NCI-H2196 (cell line): ENCODE measurements at regions not wholly inside any gene's neighbourhood (a gene's known extent, or its start where the extent isn't known, plus 50 kb on each side); places are given as distances from the start of the nearest gene placed in this dataset.
"Not testable (repeated sequence)": the region's sequence is repeated elsewhere in the genome, so short reads cannot be mapped to it uniquely, and the experiment has no call there.

Source experiments
- DNase-seq: peaks from one replicate; lab custom pipeline; 2025; ENCODE audit not compliant: unreplicated experiment; lab: John Stamatoyannopoulos, UW

- peak; percentile 2 for DNase-seq
Observed at GRCh38 chr15:87753539-87753938, 503.0 kb downstream of the NTRK3 start.

GRCh38 chr15:87752250-87752951 lies 504.1 kb downstream of the NTRK3 start:
- DNase-seq, result peak; percentile 2

GRCh38 chr15:87748483-87748882 lies 508.1 kb downstream of the NTRK3 start:
- DNase-seq, result no peak

- peak; percentile 18 for DNase-seq
Observed at GRCh38 chr15:87747087-87747486, 509.5 kb downstream of the NTRK3 start.

GRCh38 chr15:87746333-87746732 lies 510.2 kb downstream of the NTRK3 start:
- peak; percentile 18 for DNase-seq

- DNase-seq, result no peak
Observed at GRCh38 chr15:87744815-87745214, 511.7 kb downstream of the NTRK3 start.

GRCh38 chr15:87743562-87743961 lies 513.0 kb downstream of the NTRK3 start:
- DNase-seq, result no peak

DNA sequence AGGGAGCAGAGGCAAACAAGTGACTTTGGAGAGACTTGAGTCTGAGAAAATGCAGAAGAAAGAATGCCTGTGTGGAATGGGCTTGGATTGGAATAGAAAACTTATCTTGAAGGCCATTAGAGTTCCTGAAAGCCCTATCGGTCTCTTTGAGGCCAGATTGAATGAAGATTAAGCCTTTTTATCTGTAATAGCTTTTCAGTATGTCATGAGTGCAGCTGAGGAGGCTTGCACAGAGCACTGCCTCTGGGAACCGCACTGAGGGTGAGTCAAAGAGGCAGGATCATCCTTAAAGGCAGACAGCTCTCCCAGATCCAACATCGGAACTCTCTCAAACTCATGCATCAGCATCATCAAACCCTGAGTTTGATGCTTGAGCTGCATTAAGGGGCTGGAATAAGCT lies 515.2 kb downstream of the NTRK3 start:
- no peak for DNase-seq

DNA sequence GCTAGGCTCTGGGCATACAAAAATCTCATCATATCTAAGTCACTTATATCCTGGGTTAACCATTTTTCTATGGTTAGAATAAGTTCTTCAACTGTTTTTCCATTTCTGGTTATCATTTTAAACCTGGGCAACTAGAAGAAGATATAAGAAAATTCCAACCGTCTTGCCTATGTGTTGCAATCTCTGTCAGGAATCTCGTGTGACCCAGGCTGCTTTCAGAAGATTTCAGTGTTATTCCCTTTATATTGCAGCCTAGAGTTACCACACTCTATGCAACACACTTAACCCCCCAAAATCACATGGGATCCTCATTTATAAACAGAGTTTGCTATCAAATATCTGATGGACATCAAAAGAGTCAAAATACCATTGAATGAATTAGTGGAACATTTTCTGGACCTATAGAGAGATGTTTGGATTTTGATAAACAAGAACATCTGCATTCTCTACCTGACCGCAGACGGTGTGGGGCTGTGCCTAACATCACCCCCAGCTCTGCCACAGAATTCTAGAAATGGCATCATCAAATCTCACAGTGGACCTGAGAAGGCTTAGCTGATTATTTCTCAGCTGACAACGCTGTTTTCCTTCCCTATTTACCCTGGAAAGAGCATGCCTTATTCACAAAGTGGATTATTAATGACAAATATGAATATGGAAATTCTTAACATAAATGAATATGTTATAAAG lies 515.7 kb downstream of the NTRK3 start:
- no peak for DNase-seq

- DNase-seq, result no peak
Observed at GRCh38 chr15:87739866-87740265, 516.7 kb downstream of the NTRK3 start.

- no peak for DNase-seq
Observed at GRCh38 chr15:87739081-87739480, 517.5 kb downstream of the NTRK3 start.

DNA sequence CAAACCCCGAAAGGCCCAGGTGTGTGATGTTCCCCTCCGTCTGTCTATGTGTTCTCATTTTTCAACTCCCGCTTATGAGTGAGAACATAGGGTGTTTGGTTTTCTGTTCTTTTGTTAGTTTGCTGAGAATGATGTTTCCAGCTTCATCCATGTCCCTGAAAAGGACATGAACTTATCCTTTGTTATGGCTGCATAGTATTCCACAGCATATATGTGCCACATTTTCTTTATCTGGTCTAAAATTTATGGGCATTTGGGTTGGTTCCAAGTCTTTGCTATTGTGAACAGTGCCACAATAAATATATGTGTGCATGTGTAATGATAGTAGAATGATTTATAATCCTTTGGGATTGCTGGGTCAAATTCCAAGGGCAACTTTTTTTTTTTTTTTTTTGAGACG lies 519.1 kb downstream of the NTRK3 start:
- not testable (repeated sequence) for DNase-seq

GRCh38 chr15:87736891-87737389 lies 519.6 kb downstream of the NTRK3 start:
- no peak for DNase-seq

DNA sequence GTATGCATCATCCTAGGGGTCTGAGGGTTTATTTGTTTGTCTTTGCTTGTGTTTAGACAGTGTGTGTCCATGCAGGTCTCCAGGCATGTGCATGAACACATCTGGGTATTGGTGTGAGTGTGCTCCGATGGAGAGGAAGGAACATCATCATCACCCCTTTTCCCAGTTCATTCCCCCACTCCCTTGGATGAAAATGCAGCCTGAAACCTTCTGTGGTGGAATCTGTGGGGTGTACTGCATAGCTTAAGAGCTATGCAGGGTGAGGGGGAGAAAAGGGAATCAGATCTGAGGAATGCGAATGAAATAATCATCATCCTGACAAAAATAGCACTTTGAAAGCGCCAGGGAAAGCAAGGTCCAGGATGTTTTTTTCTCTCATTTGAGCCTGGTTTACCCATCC lies 520.1 kb downstream of the NTRK3 start:
- no peak for DNase-seq

DNA sequence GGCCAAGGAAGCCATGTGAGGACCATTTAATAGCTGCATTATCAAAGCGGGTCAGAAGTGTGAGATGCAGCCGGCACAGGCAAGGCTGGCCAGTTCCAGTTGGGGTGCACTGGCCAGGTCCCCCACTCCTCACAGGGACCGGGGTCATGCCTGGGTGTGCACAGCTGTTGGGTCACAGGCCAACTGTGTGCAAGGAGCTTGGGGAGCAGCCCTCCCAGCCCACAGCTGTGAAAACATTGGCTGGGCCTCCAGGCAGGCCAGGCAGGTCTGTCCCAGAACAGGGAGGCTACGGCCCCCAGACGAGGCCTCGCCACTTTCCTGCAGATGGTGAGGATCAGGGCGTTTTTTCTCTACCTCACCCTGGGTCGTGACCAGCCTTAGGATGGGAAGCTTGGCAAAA lies 521.0 kb downstream of the NTRK3 start:
- DNase-seq, result no peak

DNA sequence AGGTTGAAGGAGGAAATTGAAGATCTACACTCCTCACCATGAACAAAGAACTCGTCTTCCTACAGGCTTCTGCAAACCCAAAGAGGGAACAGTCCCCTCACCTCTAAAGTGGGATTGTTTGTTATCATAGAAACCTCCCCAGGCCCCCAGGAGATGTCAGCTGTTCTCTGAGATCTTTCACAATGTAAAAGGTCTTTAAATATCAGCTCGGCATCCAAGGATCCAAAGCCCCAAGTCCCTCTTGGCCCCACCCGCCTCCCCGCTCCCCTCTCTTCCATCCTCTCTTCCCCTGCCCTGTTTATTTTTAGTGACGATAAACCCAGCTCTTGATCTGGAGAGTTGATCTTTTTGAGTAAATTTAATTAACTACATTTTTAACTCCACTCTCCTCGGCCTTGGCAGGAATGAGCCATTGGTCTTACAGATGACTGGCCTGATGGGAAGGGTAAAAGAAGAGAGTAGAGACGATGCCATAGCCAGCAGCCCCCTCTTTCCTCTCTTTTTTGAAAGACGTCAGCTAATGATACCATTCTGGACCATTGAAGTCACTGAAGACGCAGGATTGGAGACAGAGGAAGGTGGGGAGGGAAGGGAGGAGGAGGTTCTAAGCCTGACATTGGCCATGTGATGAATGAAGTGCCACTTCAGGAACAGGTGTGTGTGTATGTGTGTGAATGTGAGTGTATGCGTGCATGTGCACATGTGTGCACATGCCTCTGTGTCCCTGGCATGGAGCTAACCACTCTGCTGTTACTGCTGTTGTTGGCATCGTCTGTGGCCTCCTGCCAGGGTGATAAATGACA lies 521.8 kb downstream of the NTRK3 start:
- no peak for DNase-seq

DNA sequence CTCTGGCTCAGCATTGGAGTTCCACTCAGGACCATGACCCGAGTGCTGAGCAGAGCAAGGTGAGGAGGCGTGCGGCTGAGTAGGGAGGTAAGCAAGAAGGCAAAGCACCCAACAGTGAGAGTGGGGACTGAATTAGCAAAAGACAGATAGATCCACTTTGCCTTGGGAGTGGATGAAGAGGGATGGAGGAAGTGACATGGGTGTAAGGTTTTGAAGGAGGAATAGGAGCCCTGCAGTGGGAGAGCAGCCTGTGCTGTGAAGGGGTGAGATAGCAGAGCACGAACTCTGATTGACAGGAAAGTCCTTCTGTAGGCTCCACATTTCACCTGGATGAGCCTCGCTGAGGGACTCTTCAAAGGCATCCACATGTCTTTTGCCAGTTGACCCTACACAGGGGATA lies 522.6 kb downstream of the NTRK3 start:
- no peak for DNase-seq

GRCh38 chr15:87733541-87733941 lies 523.0 kb downstream of the NTRK3 start:
- no peak for DNase-seq

DNA sequence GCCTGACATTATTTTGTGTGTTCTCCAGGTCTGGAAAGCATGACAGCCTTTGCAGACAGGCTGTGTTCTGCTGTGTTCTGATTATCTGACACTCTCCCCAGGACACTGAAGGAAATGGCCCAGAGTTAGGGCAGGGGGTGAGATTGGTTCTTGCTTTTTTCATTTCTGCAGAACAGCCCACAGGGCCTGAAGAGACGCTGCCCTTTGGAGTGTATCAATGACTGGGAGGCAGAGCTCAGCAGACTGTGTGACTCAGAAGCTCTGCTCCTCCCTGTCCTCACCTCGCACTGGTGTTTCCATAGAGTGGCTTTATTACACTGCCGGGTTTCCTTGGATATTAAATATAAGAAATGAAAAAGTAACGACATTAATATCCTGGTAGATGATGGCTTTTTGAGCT lies 523.6 kb downstream of the NTRK3 start:
- DNase-seq, result no peak

DNA sequence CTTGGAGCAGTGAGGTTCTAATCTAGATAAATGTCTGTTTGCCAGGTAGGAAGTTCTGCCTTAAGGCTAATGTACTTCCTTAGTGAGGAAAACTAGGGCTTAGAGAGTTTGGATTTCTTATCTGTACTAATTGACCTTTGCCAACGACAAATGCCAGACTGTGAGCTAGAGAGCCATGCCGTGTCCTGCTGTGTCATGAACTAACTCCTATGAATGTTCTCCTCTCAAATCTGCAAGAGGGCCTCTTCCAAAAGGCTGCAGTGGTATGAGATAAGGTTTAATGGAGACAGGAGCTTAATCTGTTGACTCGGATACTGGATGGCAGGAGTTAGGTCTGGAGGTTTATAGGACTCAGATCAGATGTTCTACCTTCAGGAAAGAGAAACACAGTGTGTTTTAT lies 524.9 kb downstream of the NTRK3 start:
- no peak for DNase-seq

- DNase-seq, result no peak
Observed at GRCh38 chr15:87730706-87731105, 525.8 kb downstream of the NTRK3 start.

- no peak for DNase-seq
Observed at GRCh38 chr15:87728998-87729397, 527.5 kb downstream of the NTRK3 start.
